ENCODE measurements at regions not wholly inside any gene's neighbourhood (a gene's known extent, or its start where the extent isn't known, plus 50 kb on each side); places are given as distances from the start of the nearest gene placed in this dataset.

DNA sequence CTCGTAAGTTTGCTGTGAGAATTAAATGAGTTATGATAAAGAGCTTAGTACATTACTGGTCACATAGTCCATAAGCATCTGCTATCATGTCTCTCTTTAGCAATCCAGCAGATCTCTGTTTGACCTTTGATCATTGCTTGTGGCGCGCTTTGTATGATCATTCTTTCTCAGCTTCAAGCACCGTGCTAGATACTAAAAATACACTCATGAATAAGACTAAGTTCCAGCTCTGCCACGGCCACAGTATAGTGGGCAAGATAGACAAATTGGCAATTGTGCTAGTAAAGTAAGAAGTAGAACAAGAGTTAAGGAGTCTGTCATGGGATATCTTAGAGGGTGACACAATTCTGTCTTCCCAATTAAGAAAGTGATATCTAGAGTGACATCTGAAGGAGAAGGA, 75.2 kb upstream of the ADGRF1 start (continued):
- TF ChIP-seq CHD7 (IDR thresholded peaks at IDR 0.05; ENCODE audit: insufficient replicate concordance, low read length) (no peak), SIN3A (conservative IDR thresholded peaks at IDR 0.05 in 1 of 2, IDR thresholded peaks at IDR 0.05 in 1 of 2; ENCODE audit: low read depth in 1 of 2, low read length in 2 of 2) (no peak), USF2 (IDR thresholded peaks at IDR 0.05; ENCODE audit: low read length) (no peak), CTCF (IDR thresholded peaks at IDR 0.05; ENCODE audit: control extremely low read depth in 1 of 3, insufficient read depth in 1 of 3, low read depth in 1 of 3, low read length in 3 of 3) (no peak), CTBP2 (IDR thresholded peaks at IDR 0.05; ENCODE audit: borderline replicate concordance, insufficient read depth, insufficient read length, low read length) (no peak)
